RWPE2 (cell line): ENCODE measurements at regions not wholly inside any gene's neighbourhood (a gene's known extent, or its start where the extent isn't known, plus 50 kb on each side); places are given as distances from the start of the nearest gene placed in this dataset.

Experiments
- ATAC-seq: fragments of 200-7000 bp; cut with Tn5 transposase; 3 replicates; pipeline ENCODE4 v1.9.1; 2021; ENCODE audit warnings: low read depth
- DNase-seq: peaks from one replicate; pipeline ENCODE4 v3.0.0-alpha.2; 2020; ENCODE audit warnings: low spot score
- H3K27ac ChIP-seq: fragments of 450-650 bp; 2 replicates; pipeline ENCODE4 v1.5.1; 2017; ENCODE audit warnings: mild to moderate bottlenecking; ENCODE audit not compliant: poor library complexity, severe bottlenecking
- H3K27me3 ChIP-seq: fragments of 250-450 bp; sonication (Bioruptor Pico); 2 replicates; pipeline ENCODE4 v1.5.1; 2021; ENCODE audit warnings: mild to moderate bottlenecking, moderate library complexity; ENCODE audit not compliant: insufficient read depth, poor library complexity, severe bottlenecking
- H3K36me3 ChIP-seq: fragments of 250-450 bp; sonication (Bioruptor Pico); 2 replicates; pipeline ENCODE4 v1.5.1; 2020; ENCODE audit warnings: low read depth, mild to moderate bottlenecking, moderate library complexity
- H3K4me1 ChIP-seq: fragments of 250-450 bp; sonication (Bioruptor Pico); 2 replicates; pipeline ENCODE4 v1.5.1; 2021; ENCODE audit warnings: mild to moderate bottlenecking, moderate library complexity; ENCODE audit not compliant: insufficient read depth, poor library complexity, severe bottlenecking
- H3K4me3 ChIP-seq: fragments of 250-450 bp; sonication (Bioruptor Pico); 2 replicates; pipeline ENCODE4 v1.5.1; 2021; ENCODE audit warnings: mild to moderate bottlenecking, moderate library complexity; ENCODE audit not compliant: severe bottlenecking
- H3K9me3 ChIP-seq: fragments of 250-450 bp; sonication (Bioruptor Pico); 2 replicates; pipeline ENCODE4 v1.5.1; 2021; ENCODE audit warnings: mild to moderate bottlenecking, moderate library complexity; ENCODE audit not compliant: severe bottlenecking
- CTCF ChIP-seq: fragments of 450-650 bp; IDR thresholded peaks from one replicate; pipeline ENCODE4 v1.5.1; 2017; ENCODE audit warnings: mild to moderate bottlenecking, moderate library complexity; ENCODE audit not compliant: poor library complexity, severe bottlenecking

GRCh38 chr3:147669077-147669476 is 259.9 kb downstream of the ZIC1 start:
- Histone ChIP-seq H3K27me3 (peaks cover 9% of the 10 kb centered on the region), H3K27ac (no peak overlapping the region), H3K4me1 (no peaks in the 10 kb centered on the region), H3K4me3 (no peak overlapping the region), H3K9me3 (no peaks in the 10 kb centered on the region), H3K36me3 (no peaks in the 10 kb centered on the region)
- no peak for TF ChIP-seq CTCF
- ATAC-seq = no peak
- DNase-seq = no peak

- Histone ChIP-seq H3K36me3 (no peaks in the 10 kb centered on the region), H3K27ac (no peak overlapping the region), H3K4me1 (no peaks in the 10 kb centered on the region), H3K9me3 (no peaks in the 10 kb centered on the region), H3K4me3 (no peak overlapping the region), H3K27me3 (peaks cover 9% of the 10 kb centered on the region)
- no peak for TF ChIP-seq CTCF
- no peak for DNase-seq
- no peak for ATAC-seq
Measured at GRCh38 chr3:147672035-147672434, 262.9 kb downstream of the ZIC1 start.

- TF ChIP-seq CTCF = no peak
- Histone ChIP-seq H3K27ac (no peak overlapping the region), H3K36me3 (no peaks in the 10 kb centered on the region), H3K27me3 (peaks cover 9% of the 10 kb centered on the region), H3K9me3 (no peaks in the 10 kb centered on the region), H3K4me3 (no peak overlapping the region), H3K4me1 (no peaks in the 10 kb centered on the region)
- DNase-seq = no peak
- no peak for ATAC-seq
Measured at GRCh38 chr3:147672436-147672835, 263.3 kb downstream of the ZIC1 start.

- H3K4me1 ChIP-seq = no peaks in the 10 kb centered on the region
- H3K9me3 ChIP-seq = no peaks in the 10 kb centered on the region
- H3K36me3 ChIP-seq = no peaks in the 10 kb centered on the region
- DNase-seq (no peak), ATAC-seq (no peak)
- H3K27ac ChIP-seq = no peak overlapping the region
- TF ChIP-seq CTCF = no peak
- H3K27me3 ChIP-seq = peaks cover 11% of the 10 kb centered on the region
- H3K4me3 ChIP-seq = no peak overlapping the region
Measured at GRCh38 chr3:147675761-147676160, 266.6 kb downstream of the ZIC1 start.

GRCh38 chr3:147680837-147681483 is 271.8 kb downstream of the ZIC1 start:
- Histone ChIP-seq H3K27me3 (peaks cover 3% of the 10 kb centered on the region), H3K27ac (no peak overlapping the region), H3K9me3 (no peaks in the 10 kb centered on the region), H3K36me3 (no peaks in the 10 kb centered on the region), H3K4me1 (no peaks in the 10 kb centered on the region), H3K4me3 (no peak overlapping the region)
- no peak for DNase-seq
- TF ChIP-seq CTCF = no peak
- no peak for ATAC-seq
